Lower leg skin (tissue), 4 donors: ENCODE measurements at regions not wholly inside any gene's neighbourhood (a gene's known extent, or its start where the extent isn't known, plus 50 kb on each side); places are given as distances from the start of the nearest gene placed in this dataset.

Experiments
- DNase-seq, 2 donors: peaks; one replicate each; pipeline ENCODE4 v3.0.0-alpha.2; 2019; ENCODE audit warnings: low spot score in 2 of 2
- H3K4me3 ChIP-seq: fragments of 200-600 bp; sonication (generic); 2 replicates; pipeline ENCODE4 v1.5.1; 2017; ENCODE audit warnings: mild to moderate bottlenecking, low read depth; ENCODE audit not compliant: poor library complexity, severe bottlenecking
- CTCF ChIP-seq, 3 donors: fragments of 450-650 bp; IDR thresholded peaks; one replicate each; pipeline ENCODE4 v1.5.1; 2016; ENCODE audit warnings: antibody characterized with exemption in 3 of 3, mild to moderate bottlenecking in 3 of 3, moderate library complexity in 2 of 3
- POLR2A ChIP-seq, 2 donors: fragments of 450-650 bp; IDR thresholded peaks; one replicate each; pipeline ENCODE4 v1.6.1; 2016 to 2017; ENCODE audit warnings: antibody characterized with exemption in 2 of 2, mild to moderate bottlenecking in 1 of 2, moderate library complexity in 1 of 2
- WGBS, 2 donors: methylation state at CpG; one replicate each; pipeline ENCODE4 v1.1.5; 2018; 5-methylcytosine and 5-hydroxymethylcytosine counted together
- intact Hi-C: fragments of 100-400 bp; cut with DNase I; formaldehyde crosslinking; loops from one replicate; pipeline ENCODE4 v1.15.0; 2023; ENCODE audit warnings: low total_unique reads

GRCh38 chr2:157204401-157204800 lies 53.1 kb upstream of the GALNT5 start:
- intact Hi-C loops, result no loop called here
- 89 to 94% methylated on average over 3 of the region's 3 CpGs for WGBS, 2 donors
- TF ChIP-seq POLR2A (IDR thresholded peaks at IDR 0.05), result no peak
- TF ChIP-seq CTCF (IDR thresholded peaks at IDR 0.05), result no peak
- H3K4me3 ChIP-seq, result no peak overlapping the region
- DNase-seq, result no peak

GRCh38 chr2:157206916-157207315 lies 50.6 kb upstream of the GALNT5 start:
- no peak overlapping the region for H3K4me3 ChIP-seq
- DNase-seq, result no peak
- intact Hi-C loops, result no loop called here
- WGBS, 2 donors, result 67 to 68% methylated on average over 3 of the region's 3 CpGs
- TF ChIP-seq CTCF (IDR thresholded peaks at IDR 0.05), result no peak
- no peak for TF ChIP-seq POLR2A (IDR thresholded peaks at IDR 0.05)
